ENCODE measurements at regions not wholly inside any gene's neighbourhood (a gene's known extent, or its start where the extent isn't known, plus 50 kb on each side); places are given as distances from the start of the nearest gene placed in this dataset.

DNA sequence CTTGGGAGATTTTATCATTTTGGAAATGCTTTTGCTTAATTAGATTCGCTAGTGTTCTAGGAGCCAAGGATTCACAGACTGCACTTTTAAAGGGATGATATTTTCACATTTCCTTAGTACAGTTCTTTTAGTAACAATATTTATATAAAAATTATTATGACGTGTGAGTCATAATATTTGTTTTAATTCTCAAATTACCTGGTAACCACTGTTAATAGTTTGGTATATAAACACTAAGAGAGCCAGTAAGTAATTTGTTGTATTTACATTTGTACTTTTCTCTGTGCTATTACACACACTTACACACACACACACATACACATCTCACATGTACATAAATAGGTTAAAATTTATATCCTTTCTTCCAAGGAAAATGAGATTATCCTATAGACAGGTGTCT is 58.8 kb upstream of the RAD23B start:
- H3K4me3 ChIP-seq (ENCODE audit: low read depth, low read length), result no peak overlapping the region
- H3K36me3 ChIP-seq, result no peaks in the 10 kb centered on the region
- H3K9me3 ChIP-seq (ENCODE audit: severe bottlenecking), result no peaks in the 10 kb centered on the region
- no peak for DNase-seq
- TF ChIP-seq, protein P1, sequence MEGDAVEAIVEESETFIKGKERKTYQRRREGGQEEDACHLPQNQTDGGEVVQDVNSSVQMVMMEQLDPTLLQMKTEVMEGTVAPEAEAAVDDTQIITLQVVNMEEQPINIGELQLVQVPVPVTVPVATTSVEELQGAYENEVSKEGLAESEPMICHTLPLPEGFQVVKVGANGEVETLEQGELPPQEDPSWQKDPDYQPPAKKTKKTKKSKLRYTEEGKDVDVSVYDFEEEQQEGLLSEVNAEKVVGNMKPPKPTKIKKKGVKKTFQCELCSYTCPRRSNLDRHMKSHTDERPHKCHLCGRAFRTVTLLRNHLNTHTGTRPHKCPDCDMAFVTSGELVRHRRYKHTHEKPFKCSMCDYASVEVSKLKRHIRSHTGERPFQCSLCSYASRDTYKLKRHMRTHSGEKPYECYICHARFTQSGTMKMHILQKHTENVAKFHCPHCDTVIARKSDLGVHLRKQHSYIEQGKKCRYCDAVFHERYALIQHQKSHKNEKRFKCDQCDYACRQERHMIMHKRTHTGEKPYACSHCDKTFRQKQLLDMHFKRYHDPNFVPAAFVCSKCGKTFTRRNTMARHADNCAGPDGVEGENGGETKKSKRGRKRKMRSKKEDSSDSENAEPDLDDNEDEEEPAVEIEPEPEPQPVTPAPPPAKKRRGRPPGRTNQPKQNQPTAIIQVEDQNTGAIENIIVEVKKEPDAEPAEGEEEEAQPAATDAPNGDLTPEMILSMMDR (IDR thresholded peaks at IDR 0.05; ENCODE audit: low read depth, low read length), result no peak
- no peaks in the 10 kb centered on the region for H3K27me3 ChIP-seq (ENCODE audit: insufficient read depth, low read depth, severe bottlenecking)
- no peak overlapping the region for H3K27ac ChIP-seq

DNA sequence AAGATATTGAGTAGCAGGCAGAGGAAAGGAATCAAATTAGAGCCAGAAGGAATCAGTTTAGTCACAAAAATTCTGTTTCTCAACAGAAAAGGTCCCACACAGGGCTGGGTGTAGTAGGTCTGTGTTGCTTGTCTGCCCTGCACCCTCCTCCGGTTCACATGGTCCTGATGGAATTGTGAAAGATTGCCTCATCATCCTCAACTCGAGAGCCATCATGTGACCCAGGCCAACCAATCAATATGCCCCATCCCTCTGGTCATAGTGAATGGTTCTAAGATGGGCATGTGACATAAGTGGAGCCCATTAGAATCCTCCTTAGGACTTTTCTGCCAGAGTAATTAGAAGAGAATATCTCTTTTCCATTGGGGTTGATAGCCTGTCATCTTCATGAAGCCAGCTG is 56.7 kb upstream of the RAD23B start:
- TF ChIP-seq, protein P1 (IDR thresholded peaks at IDR 0.05; ENCODE audit: low read depth, low read length), result no peak
- H3K9me3 ChIP-seq (ENCODE audit: severe bottlenecking), result no peaks in the 10 kb centered on the region
- no peak for DNase-seq
- H3K27me3 ChIP-seq (ENCODE audit: insufficient read depth, low read depth, severe bottlenecking), result no peaks in the 10 kb centered on the region
- H3K27ac ChIP-seq, result no peak overlapping the region
- no peaks in the 10 kb centered on the region for H3K36me3 ChIP-seq
- no peak overlapping the region for H3K4me3 ChIP-seq (ENCODE audit: low read depth, low read length)

DNA sequence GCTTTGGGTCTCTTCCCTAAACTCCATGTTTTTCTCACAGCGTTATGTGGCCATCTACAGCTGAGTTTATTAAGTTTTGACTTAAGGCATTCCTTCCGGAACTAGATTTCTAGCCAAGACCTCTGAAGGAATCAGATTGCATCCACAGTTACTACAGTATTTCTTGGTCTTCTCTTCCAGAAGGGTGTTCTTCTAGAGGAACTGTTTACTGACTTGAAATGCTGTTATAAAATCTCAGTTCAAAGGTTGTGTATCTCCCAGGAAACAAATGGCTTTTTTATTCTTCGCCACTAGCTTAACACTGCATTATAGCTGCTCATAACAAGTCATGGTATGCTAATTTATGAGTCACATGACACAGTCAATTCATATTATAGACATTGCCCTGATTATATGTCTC is 55.3 kb upstream of the RAD23B start:
- no peak for DNase-seq
- no peaks in the 10 kb centered on the region for H3K27me3 ChIP-seq (ENCODE audit: insufficient read depth, low read depth, severe bottlenecking)
- no peaks in the 10 kb centered on the region for H3K36me3 ChIP-seq
- H3K9me3 ChIP-seq (ENCODE audit: severe bottlenecking), result no peaks in the 10 kb centered on the region
- H3K27ac ChIP-seq, result no peak overlapping the region
- H3K4me3 ChIP-seq (ENCODE audit: low read depth, low read length), result no peak overlapping the region
- TF ChIP-seq, protein P1 (IDR thresholded peaks at IDR 0.05; ENCODE audit: low read depth, low read length), result no peak

DNA sequence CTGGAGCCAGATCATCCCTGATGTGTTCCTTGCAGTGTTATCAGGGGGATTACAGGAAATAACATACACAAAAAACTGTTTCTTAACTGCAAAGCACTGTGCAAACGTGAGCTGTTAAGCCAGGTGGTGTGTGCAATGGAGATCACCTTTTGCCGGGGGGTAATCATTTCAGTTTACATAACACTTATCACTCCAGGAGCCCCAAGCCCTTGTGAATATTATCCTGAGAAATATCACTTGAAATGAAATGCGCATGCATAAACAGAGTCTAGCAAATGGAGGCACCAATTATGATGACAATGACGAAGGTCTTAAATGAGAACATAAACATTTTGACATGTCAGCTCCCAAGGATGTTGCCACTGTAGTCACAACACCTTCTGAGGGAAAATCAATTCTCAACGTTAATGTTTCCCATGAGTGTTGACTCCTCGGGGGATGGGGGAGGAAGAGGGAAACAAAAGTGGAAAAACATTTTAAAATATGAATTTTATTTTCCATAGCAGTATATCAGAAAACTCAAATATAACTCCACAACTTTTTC is 54.5 kb upstream of the RAD23B start:
- no peak overlapping the region for H3K27ac ChIP-seq
- no peak overlapping the region for H3K4me3 ChIP-seq (ENCODE audit: low read depth, low read length)
- TF ChIP-seq, protein P1 (IDR thresholded peaks at IDR 0.05; ENCODE audit: low read depth, low read length), result no peak
- no peaks in the 10 kb centered on the region for H3K36me3 ChIP-seq
- DNase-seq, result no peak
- no peaks in the 10 kb centered on the region for H3K9me3 ChIP-seq (ENCODE audit: severe bottlenecking)
- no peaks in the 10 kb centered on the region for H3K27me3 ChIP-seq (ENCODE audit: insufficient read depth, low read depth, severe bottlenecking)

DNA sequence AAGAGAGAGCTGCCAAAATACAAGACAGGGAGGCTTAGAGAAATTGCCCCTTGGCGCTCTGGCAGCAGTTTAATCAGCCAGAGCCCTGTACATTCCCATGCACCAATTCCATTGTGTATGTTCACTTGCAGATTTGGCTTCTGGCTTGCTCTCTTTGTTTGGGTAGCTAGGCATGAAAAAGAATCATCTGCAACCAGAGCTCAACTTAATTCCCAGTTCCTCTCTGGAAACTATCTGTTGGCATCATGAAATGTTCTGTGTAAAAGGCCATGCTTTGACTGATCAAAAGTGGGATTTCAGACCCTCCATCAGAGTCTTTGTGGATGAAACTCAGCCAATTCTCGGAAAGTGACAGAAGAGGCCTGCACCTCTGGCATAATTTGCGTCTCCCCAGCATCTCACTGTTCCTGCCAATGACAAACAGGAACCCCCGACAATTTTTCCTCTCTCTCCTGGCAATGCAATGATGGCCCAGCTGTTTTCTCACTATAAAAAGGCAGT is 53.8 kb upstream of the RAD23B start:
- Histone ChIP-seq H3K27ac (no peak overlapping the region), H3K27me3 (ENCODE audit: insufficient read depth, low read depth, severe bottlenecking) (no peaks in the 10 kb centered on the region), H3K36me3 (no peaks in the 10 kb centered on the region), H3K9me3 (ENCODE audit: severe bottlenecking) (no peaks in the 10 kb centered on the region), H3K4me3 (ENCODE audit: low read depth, low read length) (no peak overlapping the region)
- DNase-seq, result no peak
- TF ChIP-seq, protein P1 (IDR thresholded peaks at IDR 0.05; ENCODE audit: low read depth, low read length), result no peak

All from WERI-Rb-1 (cell line).